Ovary (tissue), 7 donors: ENCODE measurements at regions not wholly inside any gene's neighbourhood (a gene's known extent, or its start where the extent isn't known, plus 50 kb on each side); places are given as distances from the start of the nearest gene placed in this dataset.
A peak's percentile ranks its signal among the peaks of the same experiment; 100 is the strongest.
"Not testable (repeated sequence)": the region's sequence is repeated elsewhere in the genome, so short reads cannot be mapped to it uniquely, and the experiment has no call there.

ENCODE experiments used
- DNase-seq, 5 donors: peaks; one replicate each; pipeline ENCODE4 v3.0.0-alpha.2; 2019 to 2020
- H3K27ac ChIP-seq, 2 donors: fragments of 200-600 bp; one replicate each; pipeline versions ENCODE4 v1.5.1 to v1.8.0; 2019 to 2022
- H3K27me3 ChIP-seq: fragments of 200-600 bp; one replicate; pipeline ENCODE4 v1.8.0; 2022
- H3K36me3 ChIP-seq: fragments of 200-600 bp; sonication (generic); one replicate; pipeline ENCODE4 v1.5.1; 2019
- H3K4me1 ChIP-seq: one replicate; pipeline ENCODE4 v1.8.1; 2013; ENCODE audit warnings: mild to moderate bottlenecking, moderate library complexity; ENCODE audit not compliant: insufficient read depth
- H3K4me3 ChIP-seq: fragments of 200-600 bp; sonication (generic); one replicate; pipeline ENCODE4 v1.5.1; 2017
- H3K9me3 ChIP-seq, 2 donors: fragments of 200-600 bp in 1 of 2; sonication (generic) in 1 of 2; one replicate each; pipeline versions ENCODE4 v1.5.1 to v1.8.1; 2013 to 2019; ENCODE audit warnings: mild to moderate bottlenecking in 1 of 2, moderate library complexity in 1 of 2
- EP300 ChIP-seq: sonication (generic); formaldehyde crosslinking; IDR thresholded peaks from one replicate; pipeline ENCODE4 v1.6.1; 2017; ENCODE audit warnings: antibody characterized with exemption
- POLR2A ChIP-seq: fragments of 450-650 bp; IDR thresholded peaks from one replicate; pipeline ENCODE4 v1.6.1; 2017; ENCODE audit warnings: antibody characterized with exemption, mild to moderate bottlenecking, moderate library complexity
- WGBS, 3 donors: extraction: QIAGEN DNeasy Blood & Tissue Kit in 1 of 3; methylation state at CpG; one replicate each; pipeline versions ENCODE4 v1.1.5 to v1.1.7; 2013 to 2017; 5-methylcytosine and 5-hydroxymethylcytosine counted together
- intact Hi-C, 4 donors: fragments of 100-400 bp; cut with DNase I; formaldehyde crosslinking; loops; one replicate each; pipeline versions ENCODE4 v1.11.0 to v1.15.1; 2022 to 2023
- TF ChIP-seq, protein P1 (sequence below), 3 donors: fragments of 450-650 bp in 2 of 3; fragments of 200-600 bp in 1 of 3; IDR thresholded peaks; one replicate each; pipeline versions ENCODE4 v1.5.1 to v1.8.0; 2016 to 2022; ENCODE audit warnings: antibody characterized with exemption in 3 of 3, mild to moderate bottlenecking in 1 of 3
- donor health status: DM: no; HTN: no; CAD: no; lungs with moderate emphysema.
- donor health status: DM: no; HTN: no; CAD: no.
- donor health status: Bipolar disorder and iron deficiency.
- donor health status: DM: no; HTN: no; CAD: no.
- donor health status: DM: yes; HTN: yes; CAD: no.

DNA sequence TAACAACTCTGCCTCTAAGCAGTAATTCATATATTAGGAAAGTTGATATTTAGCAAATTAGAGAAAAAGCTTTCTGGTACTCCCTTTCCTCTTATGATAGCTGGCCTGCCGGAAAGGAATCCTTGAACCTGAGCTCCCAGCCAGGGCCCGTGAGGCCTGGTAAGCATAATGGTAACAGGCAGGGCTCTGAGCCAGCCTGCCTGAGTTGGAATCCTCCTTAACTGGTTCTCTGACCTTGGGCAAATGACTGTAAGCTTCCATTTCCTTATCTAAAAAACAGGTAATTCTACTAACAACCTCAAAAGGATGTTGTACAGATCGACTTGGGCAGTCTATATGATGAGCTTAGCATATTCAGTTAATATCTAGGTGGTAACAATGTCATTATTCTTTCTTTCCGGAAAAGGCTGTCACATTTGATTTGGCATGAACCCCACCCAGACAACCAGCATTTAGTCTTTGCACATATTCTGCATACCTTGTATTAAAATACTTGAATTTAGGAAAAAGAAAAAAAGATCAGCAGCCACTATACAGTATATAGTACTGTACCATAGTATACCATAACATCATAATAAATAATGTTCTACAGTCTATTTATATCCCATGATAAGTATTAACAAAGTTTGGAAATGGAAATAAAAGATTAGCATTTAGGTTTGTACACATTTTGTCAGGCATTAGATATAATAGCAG is 55.7 kb upstream of the MAP3K1 start:
- WGBS, 3 donors, result 18 to 39% (median 24%) methylated on average over 4 of the region's 4 CpGs
- Histone ChIP-seq H3K4me1 (peaks cover 2% of the 10 kb centered on the region), H3K36me3 (no peaks in the 10 kb centered on the region), H3K27ac (no peak overlapping the region), H3K9me3 (no peaks in the 10 kb centered on the region), H3K27me3 (no peaks in the 10 kb centered on the region), H3K4me3 (no peak overlapping the region)
- peak in 4 of 5 donors; percentile 24 to 61 (median 32) for DNase-seq
- TF ChIP-seq POLR2A (no peak), EP300 (no peak)
- TF ChIP-seq, protein P1, sequence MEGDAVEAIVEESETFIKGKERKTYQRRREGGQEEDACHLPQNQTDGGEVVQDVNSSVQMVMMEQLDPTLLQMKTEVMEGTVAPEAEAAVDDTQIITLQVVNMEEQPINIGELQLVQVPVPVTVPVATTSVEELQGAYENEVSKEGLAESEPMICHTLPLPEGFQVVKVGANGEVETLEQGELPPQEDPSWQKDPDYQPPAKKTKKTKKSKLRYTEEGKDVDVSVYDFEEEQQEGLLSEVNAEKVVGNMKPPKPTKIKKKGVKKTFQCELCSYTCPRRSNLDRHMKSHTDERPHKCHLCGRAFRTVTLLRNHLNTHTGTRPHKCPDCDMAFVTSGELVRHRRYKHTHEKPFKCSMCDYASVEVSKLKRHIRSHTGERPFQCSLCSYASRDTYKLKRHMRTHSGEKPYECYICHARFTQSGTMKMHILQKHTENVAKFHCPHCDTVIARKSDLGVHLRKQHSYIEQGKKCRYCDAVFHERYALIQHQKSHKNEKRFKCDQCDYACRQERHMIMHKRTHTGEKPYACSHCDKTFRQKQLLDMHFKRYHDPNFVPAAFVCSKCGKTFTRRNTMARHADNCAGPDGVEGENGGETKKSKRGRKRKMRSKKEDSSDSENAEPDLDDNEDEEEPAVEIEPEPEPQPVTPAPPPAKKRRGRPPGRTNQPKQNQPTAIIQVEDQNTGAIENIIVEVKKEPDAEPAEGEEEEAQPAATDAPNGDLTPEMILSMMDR (IDR thresholded peaks at IDR 0.05), result no peak
- intact Hi-C loops, result no loop called here

DNA sequence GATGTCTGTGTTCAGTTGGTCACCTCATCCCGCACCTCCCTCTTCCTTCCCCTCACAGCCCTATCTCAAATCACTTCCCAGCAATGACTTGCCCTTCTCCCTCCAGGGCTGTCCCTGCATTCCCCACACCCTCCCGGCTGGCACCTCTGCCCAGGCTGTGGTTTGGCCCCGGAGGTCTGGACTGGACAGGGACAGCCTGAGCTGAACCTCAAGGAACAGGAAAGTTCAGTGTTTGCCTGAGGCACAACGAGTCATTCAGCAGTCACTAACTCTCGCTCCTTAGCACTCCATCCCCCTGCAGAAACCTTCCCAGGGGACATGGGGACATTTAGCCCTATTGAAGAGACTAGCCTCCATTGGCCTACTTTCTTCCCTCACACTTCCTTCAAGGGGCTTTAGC is 58.3 kb upstream of the MAP3K1 start:
- peaks cover 2% of the 10 kb centered on the region for H3K4me1 ChIP-seq
- no peak for DNase-seq
- no peak for TF ChIP-seq POLR2A
- no peak for TF ChIP-seq EP300
- TF ChIP-seq, protein P1 (IDR thresholded peaks at IDR 0.05), result no peak
- WGBS, 3 donors, result 78 to 89% (median 86%) methylated on average over 5 of the region's 5 CpGs
- H3K4me3 ChIP-seq, result no peak overlapping the region
- H3K36me3 ChIP-seq, result no peaks in the 10 kb centered on the region
- intact Hi-C loops, result no loop called here
- no peak overlapping the region for H3K27ac ChIP-seq
- H3K9me3 ChIP-seq, result no peaks in the 10 kb centered on the region
- no peaks in the 10 kb centered on the region for H3K27me3 ChIP-seq

DNA sequence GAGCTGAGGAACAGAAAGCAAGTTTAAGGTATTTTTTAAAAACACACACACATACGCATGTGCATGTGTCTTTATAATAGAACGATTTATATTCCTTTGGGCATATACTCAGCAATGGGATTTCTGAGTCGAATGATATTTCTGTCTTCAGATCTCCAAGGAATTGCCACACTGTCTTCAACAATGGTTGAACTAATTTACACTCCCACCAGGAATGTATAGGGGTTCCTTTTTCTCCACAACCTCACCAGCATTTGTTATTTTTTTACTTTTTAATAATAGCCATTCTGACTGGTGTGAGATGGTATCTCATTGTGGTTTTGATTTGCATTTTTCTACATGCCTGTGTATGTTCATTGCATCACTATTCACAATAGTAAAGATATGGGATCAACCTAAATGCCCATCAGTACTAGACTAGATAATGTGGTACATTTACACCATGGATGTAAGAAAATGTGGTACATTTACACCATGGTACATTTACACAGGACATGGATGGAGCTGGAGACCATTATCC is 60.3 kb upstream of the MAP3K1 start:
- intact Hi-C loops, result no loop called here

DNA sequence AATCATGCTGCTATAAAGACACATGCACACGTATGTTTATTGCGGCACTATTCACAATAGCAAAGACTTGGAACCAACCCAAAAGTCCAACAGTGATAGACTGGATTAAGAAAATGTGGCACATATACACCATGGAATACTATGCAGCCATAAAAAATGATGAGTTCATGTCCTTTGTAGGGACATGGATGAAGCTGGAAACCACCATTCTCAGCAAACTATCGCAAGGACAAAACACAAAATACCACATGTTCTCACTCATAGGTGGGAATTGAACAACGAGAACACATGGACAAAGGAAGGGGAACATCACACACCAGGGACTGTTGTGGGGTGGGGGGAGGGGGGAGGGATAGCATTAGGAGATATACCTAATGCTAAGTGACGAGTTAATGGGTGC is 61.8 kb upstream of the MAP3K1 start:
- H3K27me3 ChIP-seq, H3K27ac ChIP-seq, DNase-seq, H3K36me3 ChIP-seq, H3K4me3 ChIP-seq, intact Hi-C loops, H3K9me3 ChIP-seq, H3K4me1 ChIP-seq: not testable (repeated sequence)
- 93 to 97% (median 94%) methylated on average over 5 of the region's 5 CpGs for WGBS, 3 donors

More for the DNA sequence above, 60.3 kb upstream of the MAP3K1 start:
- no peak for DNase-seq
- Histone ChIP-seq H3K27ac (no peak overlapping the region), H3K4me3 (no peak overlapping the region), H3K9me3 (no peaks in the 10 kb centered on the region), H3K36me3 (no peaks in the 10 kb centered on the region), H3K4me1 (peaks cover 2% of the 10 kb centered on the region), H3K27me3 (no peaks in the 10 kb centered on the region)
- 85 to 92% (median 86%) methylated on average over 3 of the region's 3 CpGs for WGBS, 3 donors
- TF ChIP-seq EP300, result no peak
- TF ChIP-seq, protein P1 (IDR thresholded peaks at IDR 0.05), result no peak
- TF ChIP-seq POLR2A, result no peak

DNA sequence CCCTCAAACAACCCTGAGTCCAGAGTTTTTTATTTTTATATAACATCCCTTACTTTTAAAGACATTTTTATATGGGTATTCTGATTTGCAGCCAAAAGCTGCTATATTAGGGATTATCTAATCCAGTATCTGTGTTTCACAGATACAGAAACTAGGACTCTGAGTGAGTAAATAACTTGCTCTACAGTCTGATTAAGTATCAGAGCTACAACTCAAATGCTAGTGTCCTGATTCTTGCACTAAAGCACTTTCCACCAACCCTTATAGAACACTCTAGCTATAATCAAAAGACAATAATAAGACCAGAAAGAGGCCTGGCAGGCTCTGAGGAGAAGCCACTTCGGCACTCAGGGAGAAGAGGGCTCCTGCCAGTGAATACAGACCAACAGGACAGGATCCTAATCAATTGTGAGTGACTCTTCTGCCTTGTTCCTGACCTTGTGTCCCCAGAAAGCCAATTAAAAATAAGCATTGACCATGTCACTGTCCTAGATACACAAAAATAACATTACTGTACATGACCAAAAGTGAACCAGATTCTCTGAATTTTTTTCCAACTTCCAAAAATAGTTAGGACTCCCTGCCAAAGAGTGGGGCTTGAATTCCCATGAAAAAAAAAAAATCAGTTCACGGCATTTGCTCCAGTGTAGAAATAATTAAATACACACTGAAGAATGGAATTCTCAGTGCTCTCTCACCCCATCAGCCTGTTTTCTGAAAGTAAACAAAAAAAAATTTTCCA is 63.6 kb upstream of the MAP3K1 start:
- no peaks in the 10 kb centered on the region for H3K9me3 ChIP-seq
- H3K27ac ChIP-seq, result no peak overlapping the region
- H3K4me1 ChIP-seq, result no peaks in the 10 kb centered on the region
- no peak overlapping the region for H3K4me3 ChIP-seq
- H3K36me3 ChIP-seq, result no peaks in the 10 kb centered on the region
- TF ChIP-seq, protein P1 (IDR thresholded peaks at IDR 0.05), result no peak
- TF ChIP-seq POLR2A (no peak), EP300 (no peak)
- H3K27me3 ChIP-seq, result no peaks in the 10 kb centered on the region
- DNase-seq, result no peak
- 21 to 30% (median 28%) methylated on average over 2 of the region's 2 CpGs for WGBS, 3 donors
- intact Hi-C loops, result no loop called here
